ENCODE measurements at regions not wholly inside any gene's neighbourhood (a gene's known extent, or its start where the extent isn't known, plus 50 kb on each side); places are given as distances from the start of the nearest gene placed in this dataset.

DNA sequence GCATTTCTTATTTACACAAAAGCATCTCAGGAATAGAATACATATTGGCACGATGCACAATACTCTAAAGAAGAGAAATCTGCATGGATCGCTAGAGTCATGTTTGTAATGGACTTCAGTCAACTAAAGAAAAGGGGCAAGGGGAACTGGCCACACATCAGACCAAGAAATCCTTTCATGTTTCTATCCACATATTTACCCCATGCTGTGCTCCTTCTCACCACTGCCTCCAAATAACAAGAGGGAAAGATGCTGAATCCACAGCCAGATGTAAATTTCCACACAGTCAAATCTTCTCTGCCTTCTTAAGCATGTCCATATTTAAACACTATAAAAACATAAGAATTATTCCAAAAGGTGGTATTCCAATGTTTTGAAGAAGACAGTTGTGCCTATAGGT lies 67.6 kb downstream of the COX18 start:
- Mint-ChIP-seq H3K27me3 (peaks cover 26% of the 10 kb centered on the region), H3K27ac (no peak overlapping the region)

GRCh38 chr4:72997409-72997808 lies 72.1 kb downstream of the COX18 start:
- Mint-ChIP-seq H3K4me3 (no peak overlapping the region), H3K27ac (no peak overlapping the region), H3K9me3 (no peaks in the 10 kb centered on the region), H3K36me3 (no peaks in the 10 kb centered on the region), H3K27me3 (peaks cover 10% of the 10 kb centered on the region), H3K4me1 (no peaks in the 10 kb centered on the region)
- no peak for DNase-seq

More for the DNA sequence above, 67.6 kb downstream of the COX18 start:
- DNase-seq: no peak
- Mint-ChIP-seq H3K4me1 (no peaks in the 10 kb centered on the region), H3K4me3 (no peak overlapping the region), H3K9me3 (no peaks in the 10 kb centered on the region), H3K36me3 (no peaks in the 10 kb centered on the region)

DNA sequence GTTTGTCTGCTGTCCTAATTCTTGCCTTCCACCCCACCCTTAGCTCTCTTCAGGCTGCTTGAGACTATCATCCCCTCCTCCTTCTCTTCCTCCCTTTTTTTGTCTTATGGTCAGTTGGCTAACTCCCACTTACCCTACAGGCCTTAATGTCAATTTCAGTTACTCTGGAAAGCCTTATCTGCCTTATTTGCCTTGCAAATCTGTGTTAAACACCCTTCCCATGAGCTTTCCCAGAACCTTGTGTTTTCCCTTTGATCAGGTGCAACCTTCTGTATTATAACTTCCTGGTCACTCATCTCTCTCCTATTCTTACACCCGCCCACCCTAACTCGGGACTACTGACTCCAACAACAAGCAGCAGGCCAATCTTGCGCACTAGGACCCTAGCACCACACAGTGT lies 74.8 kb downstream of the COX18 start:
- Mint-ChIP-seq H3K27me3 (peaks cover 14% of the 10 kb centered on the region), H3K4me1 (no peaks in the 10 kb centered on the region), H3K36me3 (no peaks in the 10 kb centered on the region), H3K27ac (no peak overlapping the region), H3K9me3 (no peaks in the 10 kb centered on the region), H3K4me3 (no peak overlapping the region)
- DNase-seq: no peak

DNA sequence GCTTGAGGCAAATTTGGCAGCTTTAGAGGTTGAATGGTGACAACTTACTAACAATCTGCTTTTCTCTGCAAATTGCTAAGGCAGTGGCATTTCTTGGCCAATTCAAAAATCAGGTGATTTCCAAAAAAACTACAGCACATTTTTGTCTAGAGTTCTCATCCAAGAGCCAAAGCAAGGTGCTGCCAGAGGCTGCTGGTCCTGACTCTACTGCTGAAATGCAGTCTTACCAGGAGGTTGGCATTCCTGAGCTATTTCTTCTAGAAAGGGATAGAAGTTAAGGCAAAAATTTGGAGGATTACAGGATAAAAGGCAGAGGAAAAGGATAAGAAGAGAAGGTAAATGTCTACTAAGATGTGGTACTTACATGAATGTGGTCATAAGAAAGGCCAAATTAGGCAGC lies 75.6 kb downstream of the COX18 start:
- Mint-ChIP-seq H3K4me1 (no peaks in the 10 kb centered on the region), H3K9me3 (no peaks in the 10 kb centered on the region), H3K27me3 (peaks cover 14% of the 10 kb centered on the region), H3K36me3 (no peaks in the 10 kb centered on the region), H3K4me3 (no peak overlapping the region), H3K27ac (no peak overlapping the region)
- no peak for DNase-seq

- Mint-ChIP-seq H3K4me3 (no peak overlapping the region), H3K27me3 (peaks cover 14% of the 10 kb centered on the region), H3K9me3 (no peaks in the 10 kb centered on the region), H3K4me1 (no peaks in the 10 kb centered on the region), H3K27ac (no peak overlapping the region), H3K36me3 (no peaks in the 10 kb centered on the region)
- no peak for DNase-seq
Measured at GRCh38 chr4:72991873-72992272, 77.6 kb downstream of the COX18 start.

GRCh38 chr4:72987741-72988729 lies 81.5 kb downstream of the COX18 start:
- Mint-ChIP-seq H3K36me3 (no peaks in the 10 kb centered on the region), H3K27ac (no peak overlapping the region), H3K4me1 (peaks cover 5% of the 10 kb centered on the region), H3K27me3 (peaks cover 11% of the 10 kb centered on the region), H3K4me3 (no peak overlapping the region), H3K9me3 (no peaks in the 10 kb centered on the region)
- DNase-seq: no peak

DNA sequence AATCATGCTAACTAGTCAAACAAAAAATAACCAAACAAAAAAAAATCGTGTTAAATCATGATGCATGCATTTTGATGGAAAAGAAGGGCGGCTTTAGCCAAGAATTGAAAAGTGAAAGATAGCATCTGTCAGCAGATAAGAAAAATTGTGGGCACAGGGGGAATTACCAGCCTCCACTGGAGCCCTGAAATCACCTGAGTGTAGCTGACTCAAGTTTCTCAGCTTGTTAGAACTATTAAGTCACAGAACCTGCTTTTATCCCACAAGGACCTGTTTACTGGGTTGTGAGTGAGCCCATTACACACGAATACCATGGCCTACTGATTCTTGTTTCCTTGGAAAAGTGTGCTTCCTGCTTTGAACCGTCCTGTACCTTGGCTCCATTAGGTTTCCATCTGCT lies 85.2 kb downstream of the COX18 start:
- Mint-ChIP-seq H3K36me3 (no peaks in the 10 kb centered on the region), H3K27me3 (no peaks in the 10 kb centered on the region), H3K4me3 (no peak overlapping the region), H3K4me1 (peaks cover 5% of the 10 kb centered on the region), H3K9me3 (no peaks in the 10 kb centered on the region), H3K27ac (no peak overlapping the region)
- no peak for DNase-seq

GRCh38 chr4:72983709-72984108 lies 85.8 kb downstream of the COX18 start:
- Mint-ChIP-seq H3K4me1 (peaks cover 5% of the 10 kb centered on the region), H3K27me3 (no peaks in the 10 kb centered on the region), H3K4me3 (no peak overlapping the region), H3K27ac (no peak overlapping the region), H3K9me3 (no peaks in the 10 kb centered on the region), H3K36me3 (no peaks in the 10 kb centered on the region)
- DNase-seq: no peak

GRCh38 chr4:72977936-72978485 lies 91.5 kb downstream of the COX18 start:
- no peak overlapping the region for H3K27ac Mint-ChIP-seq
- H3K4me3 Mint-ChIP-seq: no peak overlapping the region

DNA sequence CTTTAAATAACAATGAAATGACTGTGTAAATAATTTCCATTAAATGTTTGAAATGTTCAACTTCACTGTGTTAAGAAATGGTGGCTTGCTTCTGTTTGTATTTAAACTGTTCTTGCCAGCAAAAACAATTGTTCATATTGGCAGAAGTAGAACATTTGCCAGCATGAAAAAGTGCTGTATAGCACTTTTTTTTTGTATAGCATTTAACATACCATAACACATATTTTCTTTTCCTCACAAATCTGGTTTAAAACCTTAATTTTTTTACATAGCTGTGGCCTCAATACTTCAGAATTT lies 94.1 kb downstream of the COX18 start:
- DNase-seq: no peak
- Mint-ChIP-seq H3K27me3 (peaks cover 24% of the 10 kb centered on the region), H3K36me3 (no peaks in the 10 kb centered on the region), H3K4me1 (peaks cover 5% of the 10 kb centered on the region), H3K9me3 (no peaks in the 10 kb centered on the region), H3K4me3 (no peak overlapping the region), H3K27ac (no peak overlapping the region)

More at GRCh38 chr4:72977936-72978485, 91.5 kb downstream of the COX18 start:
- no peak for DNase-seq
- Mint-ChIP-seq H3K36me3 (no peaks in the 10 kb centered on the region), H3K9me3 (no peaks in the 10 kb centered on the region), H3K27me3 (peaks cover 7% of the 10 kb centered on the region), H3K4me1 (peaks cover 5% of the 10 kb centered on the region)

GRCh38 chr4:72974694-72975487 lies 94.6 kb downstream of the COX18 start:
- no peaks in the 10 kb centered on the region for H3K36me3 Mint-ChIP-seq
- no peak overlapping the region for H3K4me3 Mint-ChIP-seq
- no peaks in the 10 kb centered on the region for H3K9me3 Mint-ChIP-seq
- peaks cover 27% of the 10 kb centered on the region for H3K27me3 Mint-ChIP-seq
- peaks cover 5% of the 10 kb centered on the region for H3K4me1 Mint-ChIP-seq
- H3K27ac Mint-ChIP-seq: no peak overlapping the region
- DNase-seq: no peak

DNA sequence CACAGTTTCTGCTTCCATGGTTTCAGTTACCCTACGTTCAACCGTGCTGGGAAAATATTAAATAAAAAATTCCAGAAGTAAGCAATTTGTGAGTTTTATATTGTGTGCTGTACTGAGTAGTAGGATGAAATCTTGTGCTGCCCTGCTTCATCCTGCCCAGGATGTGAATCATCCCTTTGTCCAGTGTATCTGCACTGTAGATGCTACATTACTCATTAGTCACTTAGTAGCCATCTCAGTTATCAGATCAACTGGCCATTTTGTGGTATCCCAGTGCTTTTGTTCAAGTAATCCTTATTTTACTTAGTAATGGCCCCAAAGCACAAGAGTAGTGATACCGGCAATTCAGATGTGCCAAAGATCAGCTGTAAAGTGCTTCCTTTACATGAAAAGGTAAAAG lies 97.9 kb downstream of the COX18 start:
- Mint-ChIP-seq H3K4me1 (peaks cover 3% of the 10 kb centered on the region), H3K4me3 (no peak overlapping the region), H3K27me3 (peaks cover 29% of the 10 kb centered on the region), H3K9me3 (no peaks in the 10 kb centered on the region), H3K36me3 (no peaks in the 10 kb centered on the region), H3K27ac (no peak overlapping the region)
- DNase-seq: no peak

- H3K27me3 Mint-ChIP-seq: peaks cover 27% of the 10 kb centered on the region
- no peak for DNase-seq
- no peak overlapping the region for H3K4me3 Mint-ChIP-seq
- H3K36me3 Mint-ChIP-seq: no peaks in the 10 kb centered on the region
- H3K4me1 Mint-ChIP-seq: peaks cover 3% of the 10 kb centered on the region
- H3K9me3 Mint-ChIP-seq: no peaks in the 10 kb centered on the region
- no peak overlapping the region for H3K27ac Mint-ChIP-seq
Measured at GRCh38 chr4:72970756-72971155, 98.8 kb downstream of the COX18 start.

DNA sequence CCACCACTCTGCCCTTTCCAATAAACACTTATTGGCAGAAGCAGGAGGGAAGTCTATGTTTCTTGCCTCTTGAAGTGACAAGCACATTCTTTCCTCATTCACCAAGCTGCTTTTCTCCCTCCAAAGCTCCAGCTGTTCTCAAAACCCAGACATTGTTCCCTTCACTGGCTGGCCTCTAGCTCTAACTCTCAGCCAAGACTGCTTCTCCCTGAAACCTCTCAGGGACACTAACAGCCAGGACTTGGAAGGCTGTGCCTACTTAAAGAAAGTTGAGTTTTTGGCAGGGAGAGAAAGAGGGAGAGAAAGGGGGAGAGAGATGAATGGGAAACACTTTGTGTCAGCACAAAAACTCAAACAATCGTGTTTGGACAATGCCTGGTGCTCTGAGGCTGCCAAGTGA lies 99.5 kb downstream of the COX18 start:
- Mint-ChIP-seq H3K4me1 (peaks cover 3% of the 10 kb centered on the region), H3K27me3 (peaks cover 25% of the 10 kb centered on the region), H3K9me3 (peaks cover under 1% of the 10 kb centered on the region), H3K4me3 (no peak overlapping the region), H3K27ac (no peak overlapping the region), H3K36me3 (no peaks in the 10 kb centered on the region)
- no peak for DNase-seq

- Mint-ChIP-seq H3K9me3 (peaks cover 14% of the 10 kb centered on the region), H3K27ac (no peak overlapping the region), H3K4me1 (no peaks in the 10 kb centered on the region), H3K36me3 (no peaks in the 10 kb centered on the region), H3K27me3 (peaks cover 24% of the 10 kb centered on the region), H3K4me3 (no peak overlapping the region)
- no peak for DNase-seq
Measured at GRCh38 chr4:72966652-72967051, 102.9 kb downstream of the COX18 start.
